OCI-LY3 (cell line): ENCODE measurements at regions not wholly inside any gene's neighbourhood (a gene's known extent, or its start where the extent isn't known, plus 50 kb on each side); places are given as distances from the start of the nearest gene placed in this dataset.
"Not testable (repeated sequence)": the region's sequence is repeated elsewhere in the genome, so short reads cannot be mapped to it uniquely, and the experiment has no call there.

ENCODE experiments used
- H2AFZ ChIP-seq: fragments of 200-600, 300-600 bp; shearing (Covaris generic); 2 replicates; pipeline ENCODE4 v1.6.0; 2014; ENCODE audit warnings: antibody characterized with exemption, low read depth, low read length
- H3K27ac ChIP-seq: fragments of 200-600, 300-600 bp; sonication (generic); 2 replicates; pipeline ENCODE4 v1.5.1; 2014; ENCODE audit warnings: mild to moderate bottlenecking, low read length, moderate library complexity, mixed read lengths
- H3K27me3 ChIP-seq: fragments of 200-600, 300-600 bp; sonication (generic); 2 replicates; pipeline ENCODE4 v1.6.1; 2014; ENCODE audit warnings: low read depth, low read length, mixed read lengths
- H3K36me3 ChIP-seq: fragments of 200-600, 300-600 bp; sonication (generic); replicated peaks from 2 replicates; pipeline ENCODE3; 2014; ENCODE audit warnings: low read depth, low read length, mixed read lengths
- H3K4me1 ChIP-seq: fragments of 300-600, 200-600 bp; sonication (generic); 2 replicates; pipeline ENCODE4 v1.6.1; 2014; ENCODE audit warnings: low read length, mixed read lengths
- H3K4me2 ChIP-seq: fragments of 200-600, 300-600 bp; sonication (generic); 2 replicates; pipeline ENCODE4 v1.6.1; 2014; ENCODE audit warnings: low read length, mixed read lengths
- H3K4me3 ChIP-seq: fragments of 300-600, 200-600 bp; sonication (generic); 2 replicates; pipeline ENCODE4 v1.5.1; 2014; ENCODE audit warnings: antibody characterized with exemption, mild to moderate bottlenecking, low read length, moderate library complexity
- H3K79me2 ChIP-seq: fragments of 300-600, 200-600 bp; shearing (Covaris generic); 2 replicates; pipeline ENCODE4 v1.6.1; 2014; ENCODE audit warnings: mild to moderate bottlenecking, low read length, mixed read lengths
- H3K9ac ChIP-seq: fragments of 300-600, 200-600 bp; shearing (Covaris generic); 2 replicates; pipeline ENCODE4 v1.6.0; 2014; ENCODE audit warnings: mild to moderate bottlenecking, low read length, moderate library complexity
- H3K9me3 ChIP-seq: fragments of 200-600, 300-600 bp; shearing (Covaris generic); 2 replicates; pipeline ENCODE4 v1.6.1; 2014; ENCODE audit warnings: low read length, mixed read lengths; ENCODE audit not compliant: insufficient read depth
- H4K20me1 ChIP-seq: fragments of 200-600, 300-600 bp; sonication (generic); 2 replicates; pipeline ENCODE4 v1.6.1; 2016; ENCODE audit warnings: low read length, mixed read lengths; ENCODE audit not compliant: insufficient read depth
- CTCF ChIP-seq: fragments of 200-600, 300-600 bp; sonication (generic); IDR thresholded peaks from 2 replicates; pipeline ENCODE4 v1.5.1; 2014; ENCODE audit warnings: antibody characterized with exemption, low read length, low read depth
- EZH2phosphoT487 ChIP-seq: fragments of 200-600 bp; shearing (Covaris generic); IDR thresholded peaks from 2 replicates; pipeline ENCODE4 v1.6.1; 2018; ENCODE audit warnings: antibody characterized with exemption, mixed run types, low read depth

GRCh38 chr4:186792728-186793366, 69.2 kb upstream of the FAT1 start:
- Histone ChIP-seq H3K4me1 (no peaks in the 10 kb centered on the region), H3K9ac (no peak overlapping the region), H3K79me2 (no peaks in the 10 kb centered on the region), H3K27ac (no peak overlapping the region), H3K36me3 (no peaks in the 10 kb centered on the region), H4K20me1 (no peaks in the 10 kb centered on the region), H3K4me2 (no peak overlapping the region), H3K4me3 (no peak overlapping the region), H3K27me3 (no peaks in the 10 kb centered on the region), H2AFZ (no peak overlapping the region), H3K9me3 (no peaks in the 10 kb centered on the region)
- TF ChIP-seq EZH2phosphoT487: no peak
- TF ChIP-seq CTCF: no peak

GRCh38 chr4:186798951-186799659, 75.4 kb upstream of the FAT1 start:
- Histone ChIP-seq H3K4me2 (no peak overlapping the region), H3K4me3 (no peak overlapping the region), H3K4me1 (no peaks in the 10 kb centered on the region), H3K9me3 (no peaks in the 10 kb centered on the region), H3K27me3 (no peaks in the 10 kb centered on the region), H3K27ac (no peak overlapping the region), H3K9ac (no peak overlapping the region), H3K79me2 (no peaks in the 10 kb centered on the region), H2AFZ (no peak overlapping the region), H3K36me3 (no peaks in the 10 kb centered on the region), H4K20me1 (no peaks in the 10 kb centered on the region)
- TF ChIP-seq EZH2phosphoT487: no peak
- no peak for TF ChIP-seq CTCF

- Histone ChIP-seq H4K20me1 (no peaks in the 10 kb centered on the region), H3K4me3 (no peak overlapping the region), H3K36me3 (no peaks in the 10 kb centered on the region), H3K79me2 (no peaks in the 10 kb centered on the region), H3K9ac (no peak overlapping the region), H3K4me2 (no peak overlapping the region), H2AFZ (no peak overlapping the region), H3K27me3 (no peaks in the 10 kb centered on the region), H3K27ac (no peak overlapping the region), H3K4me1 (no peaks in the 10 kb centered on the region), H3K9me3 (no peaks in the 10 kb centered on the region)
- TF ChIP-seq EZH2phosphoT487 (no peak), CTCF (no peak)
Observed at GRCh38 chr4:186805020-186805820, 81.6 kb upstream of the FAT1 start.

GRCh38 chr4:186805917-186806316, 82.3 kb upstream of the FAT1 start:
- not testable (repeated sequence) for H3K9ac ChIP-seq, H3K27ac ChIP-seq, H2AFZ ChIP-seq, H3K9me3 ChIP-seq, H4K20me1 ChIP-seq, H3K79me2 ChIP-seq, H3K27me3 ChIP-seq, H3K4me1 ChIP-seq, H3K4me2 ChIP-seq, H3K36me3 ChIP-seq, H3K4me3 ChIP-seq
